GM19238 (cell line): ENCODE measurements at regions not wholly inside any gene's neighbourhood (a gene's known extent, or its start where the extent isn't known, plus 50 kb on each side); places are given as distances from the start of the nearest gene placed in this dataset.

ENCODE experiments used
- DNase-seq: peaks from one replicate; pipeline ENCODE4 v3.0.0; 2011; ENCODE audit warnings: low spot score; ENCODE audit not compliant: insufficient read length

GRCh38 chr3:135784557-135784956 lies 181.0 kb upstream of the PPP2R3A start:
- DNase-seq: no peak

DNA sequence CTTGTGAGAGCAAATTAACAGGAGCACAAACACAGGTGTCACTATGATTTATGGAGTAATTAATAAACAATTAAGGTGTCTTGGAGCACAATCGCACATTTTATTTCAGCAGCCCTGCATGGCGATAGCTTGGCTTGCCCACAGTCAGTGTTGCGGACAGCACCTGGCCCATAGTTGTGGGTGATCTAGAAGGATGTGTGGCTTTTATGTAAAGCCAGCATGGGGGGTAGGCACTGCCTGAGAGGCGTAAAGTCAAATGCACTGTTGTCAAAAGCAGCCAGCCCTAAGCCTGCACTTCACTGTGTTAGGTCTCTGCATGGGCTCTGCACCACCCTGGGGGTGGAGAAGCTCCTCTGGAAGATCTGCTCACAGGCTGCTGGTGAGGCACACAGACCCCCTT lies 177.4 kb upstream of the PPP2R3A start:
- DNase-seq: no peak

DNA sequence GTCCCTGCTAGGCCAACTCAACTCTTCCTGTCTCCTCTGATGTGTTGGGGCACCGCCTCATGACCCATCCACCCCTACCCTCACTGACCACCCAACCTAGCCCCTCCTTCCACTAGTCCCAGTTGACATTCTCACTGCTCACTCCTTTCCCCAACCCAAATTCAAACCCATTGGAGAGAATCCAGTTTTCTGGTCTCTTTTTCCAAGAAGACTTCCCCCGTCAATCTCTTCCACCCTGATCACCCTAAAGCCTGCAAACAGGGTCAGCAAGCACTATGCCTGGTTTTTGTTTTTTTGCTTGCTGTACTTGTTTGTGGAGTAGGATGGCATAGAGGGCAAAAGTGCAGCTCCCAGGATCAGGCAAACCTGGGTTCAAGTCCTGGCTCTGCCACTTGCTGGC lies 176.6 kb upstream of the PPP2R3A start:
- no peak for DNase-seq

GRCh38 chr3:135792174-135792573 lies 173.4 kb upstream of the PPP2R3A start:
- no peak for DNase-seq

DNA sequence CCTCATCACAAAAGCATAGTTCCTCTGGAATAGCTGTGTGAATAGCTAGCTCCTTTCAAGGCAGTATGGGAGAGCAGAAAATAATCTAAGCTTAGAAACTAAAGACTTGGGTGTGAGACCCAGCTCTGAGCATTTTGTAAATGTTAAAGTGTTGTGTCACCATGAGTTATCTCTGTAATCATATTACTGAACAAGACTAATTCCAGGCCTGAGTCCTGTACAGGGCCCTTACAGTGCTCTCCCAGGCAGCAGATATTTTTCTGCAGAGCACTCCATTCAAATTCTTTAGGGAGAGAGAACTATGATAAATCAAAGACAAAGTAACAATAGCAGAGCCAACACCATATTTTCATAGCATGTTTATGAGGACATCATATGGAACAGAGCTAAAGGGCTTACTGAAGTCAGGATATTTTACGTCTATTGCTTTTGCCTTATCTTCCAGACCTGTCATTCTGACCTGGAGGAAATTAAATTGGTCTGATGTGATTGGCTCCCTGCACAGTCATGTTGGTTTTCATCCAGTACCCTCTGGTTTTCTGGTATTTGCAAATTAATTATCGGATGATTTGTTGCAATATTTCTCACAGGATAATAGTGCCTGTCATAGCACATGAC lies 172.6 kb upstream of the PPP2R3A start:
- DNase-seq: no peak

- DNase-seq: no peak
Measured at GRCh38 chr3:135800071-135800549, 165.4 kb upstream of the PPP2R3A start.

DNA sequence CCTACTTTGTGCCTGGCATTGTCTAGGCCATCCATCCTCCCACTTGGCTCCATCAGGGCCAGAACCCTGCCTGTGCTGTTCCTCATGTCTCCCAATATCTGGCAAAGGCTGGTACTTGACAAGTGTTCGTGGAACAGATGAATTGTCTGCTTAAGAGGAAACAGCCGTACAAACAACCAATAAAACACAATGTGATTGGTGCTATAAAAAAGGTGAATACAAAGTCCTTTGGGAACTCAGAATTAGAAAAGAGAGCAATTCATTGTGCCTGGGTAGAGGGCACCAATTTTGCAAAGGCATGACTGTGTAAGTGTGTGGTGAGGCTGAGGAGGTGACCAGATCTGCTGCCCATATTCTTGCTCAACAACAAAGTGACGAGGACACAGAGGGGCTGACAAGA lies 164.5 kb upstream of the PPP2R3A start:
- no peak for DNase-seq

DNA sequence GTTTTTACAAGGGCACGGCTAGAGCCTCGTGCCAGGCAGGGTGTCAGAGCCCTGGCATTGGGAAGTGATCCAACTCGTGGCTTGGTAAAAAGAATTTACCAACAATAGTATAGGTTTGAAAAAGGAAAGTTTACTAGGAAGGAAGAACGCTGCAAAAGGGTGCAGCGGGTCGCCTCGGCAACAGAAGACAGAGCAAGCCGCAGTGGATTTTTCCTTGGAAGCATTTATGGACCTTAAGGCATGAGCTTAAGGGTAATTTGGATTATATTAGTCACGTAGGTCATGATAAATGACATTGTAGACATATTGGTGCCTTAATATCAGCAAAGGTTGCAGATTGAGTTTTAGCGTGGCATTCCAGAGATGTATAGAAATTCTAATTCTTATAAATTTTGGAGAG lies 163.4 kb upstream of the PPP2R3A start:
- no peak for DNase-seq

DNA sequence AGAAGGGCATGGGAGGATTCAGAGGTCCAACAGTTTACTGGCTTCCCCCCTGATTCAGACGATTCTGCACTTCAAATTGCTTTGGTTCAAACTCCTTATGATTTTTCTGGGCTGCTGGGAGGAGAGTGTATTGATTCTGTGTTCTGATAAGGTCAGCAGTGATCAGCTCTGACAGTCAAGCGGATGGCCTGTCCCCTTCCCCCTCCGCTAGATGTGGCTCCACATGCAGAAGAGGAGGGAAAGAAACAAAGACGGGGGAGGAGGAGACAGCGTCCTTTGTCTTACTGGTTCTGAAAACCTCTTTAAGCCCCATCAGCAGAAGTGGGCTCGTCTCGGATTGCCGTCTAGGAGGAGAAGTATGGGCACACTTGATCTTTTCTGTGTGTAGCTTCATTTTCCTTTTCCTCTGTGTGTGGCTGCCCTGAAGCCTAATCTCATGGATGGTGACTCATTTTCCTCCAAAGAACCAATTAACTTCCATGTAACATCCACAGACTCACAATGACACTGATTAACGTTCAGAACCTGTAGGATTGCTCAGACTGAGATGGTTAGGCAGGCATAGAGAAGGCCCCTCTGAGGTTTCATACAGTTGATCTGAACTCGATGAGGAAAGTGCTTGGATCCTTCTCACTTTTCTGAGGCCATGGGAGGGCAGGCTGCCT lies 162.4 kb upstream of the PPP2R3A start:
- DNase-seq: no peak

DNA sequence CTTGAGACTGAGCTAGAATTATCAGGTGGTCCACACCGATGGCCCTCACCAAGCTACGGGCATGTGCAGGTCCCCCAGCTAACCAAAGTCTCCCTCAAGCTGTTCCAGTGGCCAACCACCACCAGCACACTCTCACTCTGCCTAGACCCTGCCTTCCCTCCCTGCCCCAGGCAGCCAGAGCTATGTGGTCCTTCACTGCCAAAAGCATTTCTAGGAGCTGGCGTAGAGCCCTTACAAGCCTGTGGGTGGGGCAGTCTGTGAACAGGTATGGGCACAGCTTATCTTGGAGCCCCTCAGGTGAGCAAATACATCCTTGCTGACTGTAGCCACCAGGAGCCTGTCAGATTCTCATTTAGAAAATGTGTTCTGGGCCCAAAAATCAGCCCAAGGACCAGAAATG lies 159.8 kb upstream of the PPP2R3A start:
- DNase-seq: no peak

GRCh38 chr3:135806317-135806716 lies 159.2 kb upstream of the PPP2R3A start:
- DNase-seq: no peak

DNA sequence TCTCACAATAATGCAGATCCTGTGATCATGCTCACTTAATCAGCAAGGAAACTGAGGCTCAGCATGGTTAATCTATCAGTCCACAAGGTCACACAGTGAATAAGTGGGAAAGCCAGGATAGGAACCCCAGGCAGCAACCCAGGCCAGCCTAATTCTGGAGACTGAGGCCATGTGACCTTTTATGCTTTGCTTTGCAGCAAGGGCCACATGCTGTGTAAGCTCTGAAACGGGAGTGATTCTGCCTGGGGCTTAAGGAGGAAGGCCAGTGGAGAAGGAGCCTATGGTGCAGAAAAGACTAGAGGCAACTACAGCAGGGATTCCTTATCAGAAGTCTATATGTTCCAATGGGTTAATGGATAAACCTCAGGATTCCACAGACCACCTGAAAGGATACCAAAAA lies 157.6 kb upstream of the PPP2R3A start:
- no peak for DNase-seq

GRCh38 chr3:135809021-135809634 lies 156.4 kb upstream of the PPP2R3A start:
- DNase-seq: no peak

DNA sequence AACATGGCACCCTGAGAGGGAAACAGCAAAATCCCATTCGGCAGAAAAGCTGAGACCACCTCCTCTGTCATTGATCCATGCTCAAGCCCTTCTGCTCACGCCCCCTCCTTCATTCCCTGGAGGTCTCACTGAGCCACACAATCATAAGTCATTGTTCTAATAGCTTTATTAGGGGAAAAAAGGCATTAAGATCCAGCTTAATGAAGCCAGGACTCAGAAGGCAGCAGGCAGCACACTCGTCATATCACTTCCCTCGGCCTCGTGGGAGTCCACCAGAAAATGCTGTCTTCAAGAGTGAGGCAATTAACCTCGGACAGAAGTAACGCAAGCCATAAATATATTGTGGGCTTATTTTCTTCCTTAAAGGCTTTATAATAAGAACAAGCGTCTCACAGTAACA lies 153.9 kb upstream of the PPP2R3A start:
- no peak for DNase-seq

DNA sequence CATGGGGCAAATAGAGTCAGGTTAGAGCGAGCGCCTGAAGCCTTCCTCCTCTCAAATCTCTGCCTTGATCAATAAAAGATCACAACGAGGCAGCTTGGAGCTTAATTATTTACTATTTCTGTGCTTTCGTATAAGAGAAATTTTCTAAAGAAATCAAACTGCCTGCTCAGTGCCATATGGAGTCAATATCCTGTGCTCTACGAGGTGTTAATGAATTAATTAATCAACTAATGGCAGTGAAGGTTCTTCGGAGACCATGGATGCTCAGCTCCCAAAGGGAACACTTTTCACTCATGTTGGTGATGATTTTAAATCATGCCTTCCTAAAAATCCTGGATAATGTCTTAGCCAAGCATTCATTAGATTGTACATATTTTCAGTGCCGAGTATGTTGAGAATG lies 153.5 kb upstream of the PPP2R3A start:
- no peak for DNase-seq

GRCh38 chr3:135834465-135834864 lies 131.1 kb upstream of the PPP2R3A start:
- no peak for DNase-seq

DNA sequence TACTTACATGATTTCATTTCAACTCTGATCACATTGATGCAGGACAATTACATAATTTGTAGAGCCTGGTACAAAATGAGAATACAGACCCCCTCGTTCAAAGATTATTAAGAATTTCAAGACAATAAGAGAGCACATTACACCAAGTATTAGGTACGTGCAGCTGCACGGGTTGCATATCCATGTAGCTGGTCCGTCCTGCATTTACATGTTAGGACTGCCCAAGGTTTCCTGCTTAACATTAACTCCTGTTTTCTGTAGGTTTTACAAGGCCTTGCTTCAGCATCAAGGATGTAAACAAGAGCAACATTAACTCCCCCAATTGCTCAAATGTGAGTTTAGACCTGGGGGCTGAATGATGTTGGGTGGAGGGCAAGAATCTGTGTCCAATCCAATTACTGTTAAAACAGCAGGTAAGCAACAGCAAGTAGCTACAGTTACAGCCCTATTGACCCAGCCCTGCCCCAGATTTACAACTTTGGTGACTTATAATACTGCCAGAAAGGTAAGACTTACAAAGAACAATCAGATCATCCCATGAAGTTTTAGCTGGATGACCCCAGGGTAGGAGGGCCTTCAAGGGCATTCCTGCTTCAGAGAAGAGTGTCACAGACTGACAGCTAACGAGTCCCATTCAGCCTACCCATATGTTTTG lies 127.4 kb upstream of the PPP2R3A start:
- DNase-seq: no peak

DNA sequence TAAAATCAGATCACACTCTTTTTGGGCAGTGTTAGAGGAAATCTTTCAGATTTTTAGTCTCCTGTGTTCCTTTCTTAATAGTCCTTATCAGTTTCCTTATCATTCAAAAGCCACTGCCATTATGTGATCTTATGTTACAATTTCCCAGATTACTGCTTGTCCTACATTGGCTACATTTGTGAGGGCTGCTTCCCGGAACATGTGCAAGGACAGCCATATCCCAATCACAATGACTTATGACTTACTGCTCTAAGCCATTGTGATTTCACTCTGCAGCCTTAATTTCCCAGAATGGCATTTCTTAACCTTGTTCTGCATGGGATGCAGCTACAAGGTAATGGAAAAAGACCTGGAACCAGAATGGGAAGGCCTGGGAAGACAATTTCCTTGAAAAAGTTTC lies 125.1 kb upstream of the PPP2R3A start:
- no peak for DNase-seq

GRCh38 chr3:135844386-135844785 lies 121.1 kb upstream of the PPP2R3A start:
- no peak for DNase-seq

GRCh38 chr3:135848051-135848450 lies 117.5 kb upstream of the PPP2R3A start:
- no peak for DNase-seq

GRCh38 chr3:135849827-135850226 lies 115.7 kb upstream of the PPP2R3A start:
- DNase-seq: no peak
